ENCODE measurements at regions not wholly inside any gene's neighbourhood (a gene's known extent, or its start where the extent isn't known, plus 50 kb on each side); places are given as distances from the start of the nearest gene placed in this dataset.

GRCh38 chr4:117773064-117773936 is 261.0 kb upstream of the NDST3 start:
- no peak for DNase-seq (ENCODE audit: extremely low read depth, insufficient read length)
- TF ChIP-seq, protein P1, sequence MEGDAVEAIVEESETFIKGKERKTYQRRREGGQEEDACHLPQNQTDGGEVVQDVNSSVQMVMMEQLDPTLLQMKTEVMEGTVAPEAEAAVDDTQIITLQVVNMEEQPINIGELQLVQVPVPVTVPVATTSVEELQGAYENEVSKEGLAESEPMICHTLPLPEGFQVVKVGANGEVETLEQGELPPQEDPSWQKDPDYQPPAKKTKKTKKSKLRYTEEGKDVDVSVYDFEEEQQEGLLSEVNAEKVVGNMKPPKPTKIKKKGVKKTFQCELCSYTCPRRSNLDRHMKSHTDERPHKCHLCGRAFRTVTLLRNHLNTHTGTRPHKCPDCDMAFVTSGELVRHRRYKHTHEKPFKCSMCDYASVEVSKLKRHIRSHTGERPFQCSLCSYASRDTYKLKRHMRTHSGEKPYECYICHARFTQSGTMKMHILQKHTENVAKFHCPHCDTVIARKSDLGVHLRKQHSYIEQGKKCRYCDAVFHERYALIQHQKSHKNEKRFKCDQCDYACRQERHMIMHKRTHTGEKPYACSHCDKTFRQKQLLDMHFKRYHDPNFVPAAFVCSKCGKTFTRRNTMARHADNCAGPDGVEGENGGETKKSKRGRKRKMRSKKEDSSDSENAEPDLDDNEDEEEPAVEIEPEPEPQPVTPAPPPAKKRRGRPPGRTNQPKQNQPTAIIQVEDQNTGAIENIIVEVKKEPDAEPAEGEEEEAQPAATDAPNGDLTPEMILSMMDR (IDR thresholded peaks at IDR 0.05; ENCODE audit: insufficient read depth, low read length, poor library complexity, severe bottlenecking), result no peak
- H3K36me3 ChIP-seq (ENCODE audit: control insufficient read depth, insufficient read depth, low read length), result no peaks in the 10 kb centered on the region
- H3K4me3 ChIP-seq (replicated peaks; ENCODE audit: low read depth, low read length), result no peak overlapping the region
- H3K27me3 ChIP-seq (replicated peaks; ENCODE audit: control insufficient read depth, insufficient read depth, low read length), result no peaks in the 10 kb centered on the region

DNA sequence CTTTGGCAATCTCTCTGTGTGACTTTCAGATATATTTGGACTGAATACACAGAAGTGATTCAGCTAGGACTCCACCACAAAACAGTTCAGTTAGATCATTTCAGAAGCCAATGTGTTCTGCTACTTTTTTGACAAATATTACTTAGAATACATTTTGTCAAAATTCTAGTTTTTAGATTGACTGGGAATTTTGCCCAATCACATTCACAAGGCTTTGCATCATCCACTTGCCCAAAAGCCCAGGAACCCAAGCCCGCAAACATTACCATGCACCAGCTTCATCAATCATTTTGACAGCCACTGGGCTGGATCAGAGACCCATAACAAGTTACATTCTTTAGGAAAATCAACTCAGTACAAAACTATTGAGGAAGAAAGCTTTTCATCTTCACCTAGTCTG is 256.6 kb upstream of the NDST3 start:
- DNase-seq (ENCODE audit: extremely low read depth, insufficient read length), result no peak
- H3K27me3 ChIP-seq (replicated peaks; ENCODE audit: control insufficient read depth, insufficient read depth, low read length), result no peaks in the 10 kb centered on the region
- no peak overlapping the region for H3K4me3 ChIP-seq (replicated peaks; ENCODE audit: low read depth, low read length)
- no peaks in the 10 kb centered on the region for H3K36me3 ChIP-seq (ENCODE audit: control insufficient read depth, insufficient read depth, low read length)
- TF ChIP-seq, protein P1 (IDR thresholded peaks at IDR 0.05; ENCODE audit: insufficient read depth, low read length, poor library complexity, severe bottlenecking), result no peak

DNA sequence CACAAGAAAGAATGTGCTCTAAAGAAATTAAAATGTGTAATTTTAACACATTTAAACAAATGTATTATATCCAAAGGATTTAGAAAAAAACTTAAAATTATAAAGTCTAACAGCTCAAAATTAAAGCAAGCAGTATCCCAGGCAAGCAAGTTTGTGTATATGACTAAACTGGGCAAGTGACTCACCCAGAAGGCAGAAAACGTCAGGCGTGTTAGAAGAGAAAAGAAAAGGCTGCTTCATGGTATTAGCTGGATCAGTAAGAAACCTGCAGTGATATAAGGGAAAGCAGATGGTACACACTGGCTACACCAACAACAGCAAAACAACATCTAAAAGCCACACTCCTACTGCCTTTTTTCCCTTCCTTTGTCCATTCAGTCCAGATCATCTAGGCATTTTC is 250.6 kb upstream of the NDST3 start:
- H3K4me3 ChIP-seq (replicated peaks; ENCODE audit: low read depth, low read length), result no peak overlapping the region
- H3K27me3 ChIP-seq (replicated peaks; ENCODE audit: control insufficient read depth, insufficient read depth, low read length), result no peaks in the 10 kb centered on the region
- DNase-seq (ENCODE audit: extremely low read depth, insufficient read length), result no peak
- no peaks in the 10 kb centered on the region for H3K36me3 ChIP-seq (ENCODE audit: control insufficient read depth, insufficient read depth, low read length)
- TF ChIP-seq, protein P1 (IDR thresholded peaks at IDR 0.05; ENCODE audit: insufficient read depth, low read length, poor library complexity, severe bottlenecking), result no peak

DNA sequence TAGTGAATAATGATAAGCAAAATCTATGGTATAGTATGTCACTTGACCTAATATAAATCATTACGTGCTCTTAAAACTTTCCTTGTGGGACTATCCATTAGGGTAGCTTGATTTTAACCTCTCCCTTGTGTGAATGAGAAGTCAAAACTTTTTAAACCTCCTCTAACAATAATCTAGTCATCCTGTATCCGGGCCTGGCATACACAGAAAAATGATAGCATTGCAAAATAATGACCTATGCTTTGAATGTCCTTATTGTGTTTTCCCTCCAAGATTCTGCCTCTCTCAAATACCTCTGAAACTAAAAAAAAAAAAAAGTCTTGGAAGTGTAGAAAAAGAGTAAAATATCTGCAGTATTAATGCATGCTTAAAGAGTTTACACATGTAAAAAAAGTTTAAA is 250.0 kb upstream of the NDST3 start:
- TF ChIP-seq, protein P1 (IDR thresholded peaks at IDR 0.05; ENCODE audit: insufficient read depth, low read length, poor library complexity, severe bottlenecking), result no peak
- Histone ChIP-seq H3K27me3 (replicated peaks; ENCODE audit: control insufficient read depth, insufficient read depth, low read length) (no peaks in the 10 kb centered on the region), H3K36me3 (ENCODE audit: control insufficient read depth, insufficient read depth, low read length) (no peaks in the 10 kb centered on the region), H3K4me3 (replicated peaks; ENCODE audit: low read depth, low read length) (no peak overlapping the region)
- DNase-seq (ENCODE audit: extremely low read depth, insufficient read length), result no peak

GRCh38 chr4:117786566-117786965 is 247.7 kb upstream of the NDST3 start:
- no peaks in the 10 kb centered on the region for H3K36me3 ChIP-seq (ENCODE audit: control insufficient read depth, insufficient read depth, low read length)
- no peak overlapping the region for H3K4me3 ChIP-seq (replicated peaks; ENCODE audit: low read depth, low read length)
- no peak for DNase-seq (ENCODE audit: extremely low read depth, insufficient read length)
- no peaks in the 10 kb centered on the region for H3K27me3 ChIP-seq (replicated peaks; ENCODE audit: control insufficient read depth, insufficient read depth, low read length)
- TF ChIP-seq, protein P1 (IDR thresholded peaks at IDR 0.05; ENCODE audit: insufficient read depth, low read length, poor library complexity, severe bottlenecking), result no peak

All from GM06990 (cell line).